KOPT-K1 (cell line): ENCODE measurements at regions not wholly inside any gene's neighbourhood (a gene's known extent, or its start where the extent isn't known, plus 50 kb on each side); places are given as distances from the start of the nearest gene placed in this dataset.

Source experiments
- H3K27ac ChIP-seq: fragments of 200-600 bp; sonication (generic); 2 replicates; pipeline ENCODE4 v1.5.1; 2016; ENCODE audit warnings: antibody characterized with exemption, mild to moderate bottlenecking, low read depth, low read length; ENCODE audit not compliant: poor library complexity, severe bottlenecking
- H3K36me3 ChIP-seq: fragments of 200-600 bp; sonication (generic); 2 replicates; pipeline ENCODE4 v1.5.1; 2017; ENCODE audit warnings: antibody characterized with exemption, mild to moderate bottlenecking, low read length, moderate library complexity; ENCODE audit not compliant: insufficient read depth
- H3K9me3 ChIP-seq: fragments of 200-600 bp; sonication (generic); 2 replicates; pipeline ENCODE4 v1.5.1; 2017; ENCODE audit warnings: antibody characterized with exemption, low read length, mild to moderate bottlenecking; ENCODE audit not compliant: insufficient read depth, poor library complexity, severe bottlenecking

DNA sequence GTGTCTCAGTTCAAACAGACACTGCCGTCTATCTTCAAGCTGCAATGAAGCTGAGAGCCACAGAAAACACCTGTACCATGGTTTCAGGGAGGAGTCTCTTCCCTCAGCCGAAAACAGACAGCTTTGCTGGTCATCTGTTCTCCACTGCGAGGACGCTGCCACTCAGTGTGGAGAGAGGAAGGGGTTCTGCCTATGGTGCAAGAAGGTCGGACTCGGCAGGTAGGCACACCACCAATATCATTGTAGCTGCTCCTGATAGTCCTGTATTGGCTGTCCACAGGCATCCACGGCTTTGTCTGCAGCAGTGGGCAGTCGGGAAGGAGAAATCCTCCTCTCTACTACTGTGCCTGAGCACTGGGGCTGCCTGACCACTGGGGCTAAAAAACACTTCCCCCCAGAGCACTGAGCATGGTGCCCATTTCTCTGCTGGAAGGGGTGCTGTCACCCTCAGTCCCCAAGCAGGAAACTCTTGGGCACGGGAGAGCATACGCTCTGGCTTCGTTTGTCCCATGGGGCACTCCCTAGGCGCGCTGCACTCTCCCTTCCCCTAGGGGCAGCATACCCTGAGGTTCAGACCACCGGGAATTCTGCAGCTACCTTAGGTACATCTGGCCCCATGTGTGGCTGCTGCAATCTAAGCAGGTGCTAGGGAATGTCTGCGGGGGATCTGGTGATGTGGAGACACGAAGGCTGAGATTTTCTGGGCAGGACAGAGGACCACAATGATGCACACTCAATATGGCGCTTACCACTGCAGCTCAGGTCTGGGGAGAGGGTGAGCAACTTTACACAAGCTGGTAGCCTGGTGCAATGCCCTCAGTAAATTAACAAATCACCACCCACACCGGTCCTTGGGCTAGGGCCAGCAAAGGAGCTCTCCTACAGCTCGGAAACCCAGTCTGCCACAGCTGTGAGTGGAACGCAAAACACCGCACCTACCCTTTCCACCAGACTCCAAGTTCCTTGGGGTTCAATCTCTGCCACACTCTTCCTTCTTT is 880.9 kb upstream of the SEMA6A start:
- H3K27ac ChIP-seq = no peak overlapping the region

DNA sequence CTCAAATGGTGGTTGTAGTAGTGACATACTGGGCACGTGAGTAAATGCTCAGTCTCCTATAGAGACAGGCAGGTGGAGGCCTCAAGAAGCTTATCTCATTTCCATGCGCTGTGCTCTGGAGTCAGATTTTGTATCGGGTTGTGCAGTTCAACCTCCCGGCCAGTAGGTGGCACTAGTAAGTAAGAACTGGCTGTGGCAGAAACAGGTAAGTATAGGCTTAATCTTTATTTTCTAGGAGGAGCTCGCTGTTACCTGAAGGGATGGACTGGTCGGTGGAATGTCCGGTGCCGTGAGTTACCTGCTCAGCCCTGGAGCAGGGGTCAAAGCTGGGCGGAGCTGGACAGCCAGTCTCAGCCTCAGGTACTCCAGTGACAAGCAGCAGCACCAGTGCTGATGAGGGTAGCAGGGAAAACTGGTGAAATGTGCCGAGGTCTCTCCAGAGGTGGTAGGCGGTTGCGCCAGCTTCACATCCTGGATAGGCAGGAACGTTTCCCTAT is 880.1 kb upstream of the SEMA6A start:
- no peak overlapping the region for H3K27ac ChIP-seq

More for the DNA sequence above, 880.9 kb upstream of the SEMA6A start:
- H3K36me3 ChIP-seq = no peaks in the 10 kb centered on the region
- H3K9me3 ChIP-seq = no peaks in the 10 kb centered on the region

DNA sequence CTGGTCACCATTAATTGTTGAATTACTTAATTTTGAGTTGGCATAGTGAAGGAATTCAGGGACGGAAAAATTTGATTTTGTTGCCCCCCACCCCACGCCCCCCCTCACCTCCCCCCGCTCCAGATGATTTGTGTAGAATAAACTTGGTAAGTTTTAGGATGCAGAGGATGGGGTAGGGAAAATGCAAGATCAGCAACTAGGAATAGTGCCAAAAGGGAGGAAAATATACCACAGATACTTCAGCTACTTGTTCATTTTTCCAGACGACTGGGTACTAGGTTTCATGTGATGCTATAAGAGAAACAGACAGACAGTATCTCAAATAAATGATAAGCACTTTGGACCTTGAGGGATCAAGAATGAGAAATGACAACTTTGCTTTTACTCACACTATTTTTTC is 862.2 kb upstream of the SEMA6A start:
- no peak overlapping the region for H3K27ac ChIP-seq
- H3K9me3 ChIP-seq = no peaks in the 10 kb centered on the region
- H3K36me3 ChIP-seq = no peaks in the 10 kb centered on the region

More for the DNA sequence above, 880.1 kb upstream of the SEMA6A start:
- Histone ChIP-seq H3K9me3 (no peaks in the 10 kb centered on the region), H3K36me3 (no peaks in the 10 kb centered on the region)

DNA sequence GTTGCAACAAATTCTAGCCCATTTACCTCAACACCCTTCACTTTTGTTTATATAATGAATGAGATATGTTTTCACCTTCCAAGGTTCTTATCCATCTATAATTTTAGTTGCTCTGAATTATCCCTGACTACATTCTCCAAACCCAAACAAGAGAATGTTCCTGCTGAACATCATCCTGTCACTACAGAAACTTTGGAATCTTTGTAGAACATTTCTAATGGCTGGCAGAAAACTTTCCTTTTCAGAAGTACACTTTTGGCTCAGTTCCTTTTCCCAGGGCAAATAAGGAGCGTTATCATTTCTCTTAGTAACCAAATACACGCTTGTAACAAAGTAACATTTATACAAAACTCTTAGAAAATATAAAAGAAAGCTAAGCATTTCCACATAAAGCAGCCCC is 860.6 kb upstream of the SEMA6A start:
- no peaks in the 10 kb centered on the region for H3K9me3 ChIP-seq
- H3K36me3 ChIP-seq = no peaks in the 10 kb centered on the region
- H3K27ac ChIP-seq = no peak overlapping the region

DNA sequence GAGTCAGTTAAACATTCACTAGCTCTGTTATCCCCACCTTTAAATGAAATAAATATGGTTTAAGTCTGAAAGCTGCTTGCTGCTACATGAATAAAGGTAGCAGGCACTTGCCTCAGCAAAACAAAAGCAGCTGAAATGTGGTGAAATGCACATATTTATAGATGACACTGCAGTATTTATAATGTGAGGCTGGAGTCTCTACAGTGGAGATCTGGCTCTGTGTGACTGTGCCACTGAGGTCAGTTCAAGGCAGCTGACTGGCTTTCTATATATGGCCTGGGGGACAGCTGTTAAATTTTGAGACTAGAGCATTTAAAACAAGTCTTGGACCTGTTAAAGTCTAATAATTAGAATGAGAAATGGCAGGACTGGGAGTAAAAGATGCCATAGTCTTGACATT is 859.6 kb upstream of the SEMA6A start:
- Histone ChIP-seq H3K27ac (no peak overlapping the region), H3K36me3 (no peaks in the 10 kb centered on the region), H3K9me3 (no peaks in the 10 kb centered on the region)

DNA sequence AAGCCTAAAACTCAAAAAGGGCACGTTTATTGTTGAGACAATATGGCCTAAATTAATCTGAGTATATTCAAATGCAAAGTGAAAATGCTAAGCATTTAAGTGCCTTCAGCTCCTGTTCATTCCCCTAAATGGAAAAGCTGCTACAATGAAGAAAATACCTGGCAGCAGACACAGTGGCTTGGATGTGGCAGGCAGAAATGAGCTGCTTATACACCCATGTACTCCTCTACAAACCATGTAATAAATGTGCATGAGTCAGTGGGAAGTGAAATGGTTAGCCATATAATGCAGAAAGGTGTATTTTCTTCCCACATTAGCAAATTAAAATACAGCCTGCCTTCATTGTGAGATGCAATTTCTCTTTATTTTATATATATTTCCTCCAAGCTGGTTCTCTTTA is 859.2 kb upstream of the SEMA6A start:
- no peaks in the 10 kb centered on the region for H3K36me3 ChIP-seq
- no peak overlapping the region for H3K27ac ChIP-seq
- no peaks in the 10 kb centered on the region for H3K9me3 ChIP-seq

DNA sequence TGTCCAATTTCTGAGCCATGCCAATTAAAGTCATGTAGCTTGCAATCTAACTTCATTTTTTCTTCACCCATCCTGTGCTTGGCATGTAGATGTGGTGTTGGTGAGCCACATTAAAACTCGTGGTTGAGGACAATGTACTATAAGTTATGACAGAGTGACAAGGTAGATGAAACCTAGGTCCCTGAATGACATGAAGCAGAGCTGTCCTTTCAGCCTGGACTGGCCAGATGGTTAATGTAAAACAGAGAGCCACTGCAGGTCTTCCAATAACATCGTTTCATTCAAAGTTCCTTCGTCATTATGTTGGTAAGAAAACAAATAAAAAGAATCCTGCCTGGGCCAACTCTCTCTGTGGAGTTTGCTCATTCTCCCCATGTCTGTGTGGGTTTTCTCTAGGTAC is 856.5 kb upstream of the SEMA6A start:
- Histone ChIP-seq H3K27ac (no peak overlapping the region), H3K9me3 (no peaks in the 10 kb centered on the region), H3K36me3 (no peaks in the 10 kb centered on the region)

DNA sequence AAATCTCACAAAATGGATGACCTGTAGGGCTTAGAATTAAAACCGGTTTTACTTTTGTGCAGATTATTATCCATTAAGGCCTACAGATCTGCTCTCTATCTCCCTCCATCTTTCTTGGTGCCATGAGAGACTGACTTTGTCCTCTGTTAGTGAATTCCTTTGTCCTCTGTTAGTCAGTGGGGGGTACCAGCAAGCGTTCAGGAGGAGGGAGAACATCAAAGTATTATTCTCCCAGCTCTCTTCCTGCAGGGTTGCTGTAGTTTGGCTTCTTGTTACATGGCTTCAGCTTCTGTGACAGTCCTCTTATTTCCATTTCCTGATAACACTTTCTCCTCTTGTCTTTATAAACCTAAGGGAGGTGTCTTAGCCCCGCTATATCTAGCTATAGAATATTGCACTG is 850.5 kb upstream of the SEMA6A start:
- H3K36me3 ChIP-seq = no peaks in the 10 kb centered on the region
- no peaks in the 10 kb centered on the region for H3K9me3 ChIP-seq

DNA sequence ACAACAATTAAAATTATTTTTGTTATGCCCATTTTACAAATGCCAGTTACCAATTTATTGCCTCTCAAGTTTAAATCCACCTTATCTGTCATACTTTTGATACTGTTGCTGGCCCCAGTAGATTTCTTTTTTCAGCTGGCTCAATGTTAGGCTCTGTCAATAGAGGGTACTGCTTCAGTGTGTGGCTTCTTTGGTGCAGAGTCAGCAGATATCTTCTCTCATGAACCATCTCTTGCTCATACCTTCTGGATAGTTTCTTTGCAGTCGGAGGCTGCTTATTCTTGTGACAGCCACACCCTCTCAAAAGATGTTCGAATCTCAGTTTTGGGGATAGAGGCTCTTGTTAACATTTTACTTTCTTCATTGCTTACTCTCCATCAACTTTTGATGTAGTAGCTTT is 849.9 kb upstream of the SEMA6A start:
- Histone ChIP-seq H3K27ac (no peak overlapping the region), H3K36me3 (no peaks in the 10 kb centered on the region), H3K9me3 (no peaks in the 10 kb centered on the region)

More for the DNA sequence above, 850.5 kb upstream of the SEMA6A start:
- no peak overlapping the region for H3K27ac ChIP-seq

DNA sequence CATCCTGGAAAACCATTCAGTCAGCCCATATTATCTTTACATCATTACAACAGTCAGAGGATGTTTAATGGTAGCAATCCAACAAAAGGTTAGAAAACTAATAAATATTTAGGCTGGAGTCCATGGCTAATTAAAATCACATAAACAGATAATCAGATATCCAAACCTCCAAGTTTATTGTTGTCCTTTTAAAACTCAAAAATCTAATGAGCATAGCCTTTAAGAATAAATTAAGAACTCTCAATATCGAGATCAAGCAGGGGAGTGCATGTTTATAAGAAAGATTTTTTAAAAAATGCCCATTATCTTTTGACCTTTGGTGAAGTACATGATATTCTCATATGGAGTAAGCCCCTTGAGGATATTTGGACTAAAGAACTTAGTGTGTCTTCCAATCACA is 842.9 kb upstream of the SEMA6A start:
- no peaks in the 10 kb centered on the region for H3K9me3 ChIP-seq
- no peaks in the 10 kb centered on the region for H3K36me3 ChIP-seq
- H3K27ac ChIP-seq = no peak overlapping the region

DNA sequence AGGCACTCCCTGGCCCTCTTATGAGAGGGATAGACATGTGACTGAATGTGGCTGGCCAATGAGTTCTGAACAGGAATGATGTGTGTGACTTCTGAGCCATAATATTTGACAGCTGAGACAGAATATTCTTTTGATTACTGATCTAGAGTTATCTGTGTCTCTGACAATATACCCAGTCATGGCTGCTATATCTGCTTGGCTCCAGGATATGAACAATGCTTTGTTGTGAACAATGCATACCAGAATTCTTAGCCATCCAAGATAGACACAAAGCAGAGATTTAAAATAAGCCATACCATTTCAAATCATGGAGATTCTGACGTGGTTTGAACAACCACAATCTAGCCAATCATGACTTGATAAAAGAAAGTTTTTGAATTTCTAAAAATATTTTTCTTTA is 840.3 kb upstream of the SEMA6A start:
- no peaks in the 10 kb centered on the region for H3K36me3 ChIP-seq
- no peak overlapping the region for H3K27ac ChIP-seq
- H3K9me3 ChIP-seq = no peaks in the 10 kb centered on the region

DNA sequence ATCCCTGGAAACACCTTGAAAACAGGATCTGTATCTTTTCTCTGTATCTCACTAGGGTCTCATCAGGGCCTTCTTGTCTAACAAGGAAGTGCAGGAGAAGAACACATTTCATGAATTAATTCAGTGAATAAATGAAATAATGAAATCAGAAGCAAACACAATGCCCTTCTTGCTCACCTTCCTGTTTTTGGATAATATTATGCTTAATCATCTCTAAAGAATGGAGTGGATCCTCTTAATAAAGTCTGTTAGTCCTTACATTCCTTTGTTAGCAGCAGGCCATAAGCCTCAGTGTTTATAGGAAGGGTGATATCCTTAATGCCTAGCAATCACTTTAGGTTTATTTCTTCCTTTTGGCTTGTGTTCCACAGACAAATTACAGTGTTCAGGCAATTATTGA is 837.1 kb upstream of the SEMA6A start:
- H3K36me3 ChIP-seq = no peaks in the 10 kb centered on the region
- H3K9me3 ChIP-seq = no peaks in the 10 kb centered on the region
- H3K27ac ChIP-seq = no peak overlapping the region

DNA sequence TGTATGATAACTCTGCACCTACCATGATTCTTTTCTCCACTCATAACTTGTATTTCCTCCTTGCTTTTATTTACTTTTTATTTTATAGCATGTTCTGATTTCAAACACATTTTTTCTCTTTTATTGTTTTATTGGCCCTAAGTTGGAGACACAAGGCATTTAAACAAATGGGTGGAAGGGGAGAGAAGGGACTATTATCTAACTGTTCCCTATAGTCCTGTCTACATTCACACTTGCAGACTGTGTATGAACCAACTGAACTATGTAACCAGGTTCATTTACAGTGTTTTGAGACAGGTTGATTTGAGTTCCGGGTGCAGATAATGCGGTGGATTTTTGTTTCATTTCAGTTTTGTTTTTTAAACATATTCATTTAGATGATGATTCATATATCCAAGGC is 830.6 kb upstream of the SEMA6A start:
- H3K27ac ChIP-seq = no peak overlapping the region
- no peaks in the 10 kb centered on the region for H3K36me3 ChIP-seq

DNA sequence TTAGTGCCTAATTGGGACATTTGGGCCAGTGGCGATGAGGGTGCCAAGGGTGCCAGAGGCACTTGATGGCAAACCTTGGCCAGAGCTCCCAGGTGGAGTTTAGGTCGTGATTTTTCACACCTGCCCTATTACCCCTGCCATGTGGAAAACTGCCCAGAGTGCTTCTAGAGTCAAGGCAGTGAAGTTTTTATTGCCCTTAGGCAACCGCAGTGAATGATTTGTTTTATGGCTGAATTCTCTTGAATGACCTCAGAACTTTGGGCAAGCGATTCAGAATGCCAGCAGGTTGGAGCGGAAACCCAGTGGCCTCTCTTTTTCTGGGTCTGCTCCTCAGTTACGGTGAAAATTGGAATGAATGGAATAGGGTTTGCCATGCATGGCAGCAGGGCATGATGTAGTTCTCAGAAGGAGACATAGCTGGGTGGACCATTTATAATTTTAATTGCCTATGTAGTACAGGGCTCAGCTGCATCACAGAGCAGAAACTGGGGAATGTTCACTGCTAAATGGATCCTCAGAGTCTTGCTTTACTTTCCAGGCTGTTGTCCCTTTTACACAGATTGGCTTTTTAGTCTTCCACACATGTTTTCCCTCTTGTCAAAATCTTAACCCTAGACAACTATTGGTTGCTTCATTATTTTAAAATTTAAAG is 820.0 kb upstream of the SEMA6A start:
- H3K9me3 ChIP-seq = no peaks in the 10 kb centered on the region
- no peak overlapping the region for H3K27ac ChIP-seq
- H3K36me3 ChIP-seq = no peaks in the 10 kb centered on the region

More for the DNA sequence above, 830.6 kb upstream of the SEMA6A start:
- no peaks in the 10 kb centered on the region for H3K9me3 ChIP-seq

DNA sequence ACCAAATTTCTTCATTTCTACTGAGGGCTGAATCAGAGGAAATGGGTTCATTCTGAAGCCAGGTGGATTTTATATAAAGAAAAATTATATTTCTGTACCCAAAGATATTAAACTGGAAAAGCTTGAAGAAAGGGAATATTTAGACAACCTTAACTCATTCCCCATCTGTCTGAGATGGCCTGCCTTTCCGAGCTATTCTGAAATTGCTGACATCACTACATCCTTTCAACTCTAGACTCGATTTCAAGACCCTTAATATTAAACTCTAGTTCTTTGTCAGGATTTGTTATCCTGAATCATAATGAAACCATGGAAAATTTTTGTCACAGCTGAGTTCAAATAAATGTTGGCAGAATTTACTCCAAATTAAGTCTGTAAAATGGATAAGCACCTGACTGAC is 818.5 kb upstream of the SEMA6A start:
- Histone ChIP-seq H3K27ac (no peak overlapping the region), H3K9me3 (no peaks in the 10 kb centered on the region), H3K36me3 (no peaks in the 10 kb centered on the region)
